SK-N-DZ (cell line): ENCODE measurements at regions not wholly inside any gene's neighbourhood (a gene's known extent, or its start where the extent isn't known, plus 50 kb on each side); places are given as distances from the start of the nearest gene placed in this dataset.

Experiments used
- DNase-seq: peaks from one replicate; pipeline ENCODE4 v3.0.0-alpha.2; 2015; ENCODE audit warnings: low spot score

DNA sequence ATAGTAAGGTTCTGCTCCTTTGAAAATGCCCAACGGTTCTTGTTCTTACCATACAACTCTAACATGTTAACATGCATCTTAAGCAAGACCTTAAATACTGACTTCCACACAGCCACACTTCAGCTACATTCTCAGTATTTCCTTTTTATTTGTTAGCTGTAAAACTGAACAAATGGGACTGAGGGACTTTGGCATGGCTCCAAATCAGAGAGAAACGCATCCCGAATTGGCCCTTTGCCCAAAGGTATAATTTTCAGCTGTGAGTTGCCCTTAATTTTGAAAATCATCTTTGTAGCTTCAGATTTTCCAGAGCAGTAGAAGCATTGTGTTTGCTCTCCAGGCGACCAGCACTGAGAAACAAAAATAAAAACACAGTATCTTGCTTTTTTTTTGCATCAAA is 56.4 kb downstream of the NEUROD6 start:
- DNase-seq: no peak

GRCh38 chr7:31271641-31272405 is 68.7 kb downstream of the NEUROD6 start:
- no peak for DNase-seq

GRCh38 chr7:31267486-31267885 is 73.0 kb downstream of the NEUROD6 start:
- DNase-seq: no peak

DNA sequence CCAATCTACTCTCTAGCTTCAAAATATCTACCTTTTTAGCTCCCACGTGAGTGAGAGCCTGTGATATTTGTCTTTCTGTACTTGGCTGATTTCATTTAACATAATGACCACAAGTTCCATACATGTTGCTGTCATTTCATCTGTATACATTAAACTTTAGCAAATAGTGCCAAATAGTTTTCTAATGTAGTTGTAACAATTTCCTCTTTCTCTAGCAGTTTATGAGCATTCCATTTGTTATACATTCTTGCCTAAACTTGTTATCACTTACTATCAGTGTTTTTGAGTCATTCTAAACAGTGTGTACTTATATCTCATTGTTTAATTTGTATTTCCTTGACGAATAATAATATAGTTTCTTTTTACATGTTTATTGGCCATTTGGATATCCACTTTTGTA is 77.2 kb downstream of the NEUROD6 start:
- DNase-seq: no peak

GRCh38 chr7:31261341-31261740 is 79.2 kb downstream of the NEUROD6 start:
- DNase-seq: no peak

GRCh38 chr7:31260851-31261250 is 79.7 kb downstream of the NEUROD6 start:
- no peak for DNase-seq

DNA sequence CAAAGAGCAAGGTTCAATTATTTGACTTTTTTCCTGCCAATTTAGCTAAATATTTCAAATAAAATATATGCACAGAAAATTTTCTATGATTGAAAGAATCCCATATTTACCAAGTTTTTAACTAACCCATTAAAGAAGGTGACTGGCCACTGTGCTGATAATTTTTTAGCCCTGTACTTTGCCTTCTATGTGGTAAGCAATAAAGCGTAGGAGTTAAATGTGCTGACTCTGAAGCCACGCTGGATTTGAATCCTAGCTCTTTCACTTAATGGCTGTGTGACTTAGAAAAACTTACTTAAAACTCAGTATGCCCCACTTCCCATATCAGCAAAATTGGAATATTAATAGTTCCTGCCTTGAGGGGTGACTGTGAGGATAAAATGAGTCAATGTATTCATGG is 82.1 kb downstream of the NEUROD6 start:
- DNase-seq: no peak

GRCh38 chr7:31256506-31256905 is 84.0 kb downstream of the NEUROD6 start:
- DNase-seq: no peak

DNA sequence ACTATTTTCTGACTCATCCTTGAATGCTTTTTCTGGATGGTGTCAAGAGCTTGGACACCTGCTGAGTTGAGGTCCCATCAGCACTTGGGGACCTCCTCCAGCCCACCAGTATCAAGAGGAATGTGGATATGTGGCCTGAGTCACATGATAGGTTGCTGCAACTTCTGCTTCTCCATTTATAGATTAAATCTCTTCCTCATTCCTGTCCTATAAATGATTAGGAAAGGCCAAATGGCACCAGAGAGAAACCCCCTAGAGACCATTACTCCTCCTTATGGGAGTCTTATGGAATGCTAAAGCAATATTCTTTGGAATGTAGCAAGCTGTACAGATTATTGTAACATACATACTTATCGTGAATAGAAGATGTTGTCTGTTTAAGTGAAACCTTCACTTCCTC is 85.6 kb downstream of the NEUROD6 start:
- DNase-seq: no peak

GRCh38 chr7:31253532-31253931 is 87.0 kb downstream of the NEUROD6 start:
- no peak for DNase-seq

- DNase-seq: no peak
Measured at GRCh38 chr7:31251441-31251840, 89.1 kb downstream of the NEUROD6 start.

GRCh38 chr7:31249671-31250070 is 90.9 kb downstream of the NEUROD6 start:
- DNase-seq: no peak

GRCh38 chr7:31236868-31237267 is 103.7 kb downstream of the NEUROD6 start:
- DNase-seq: no peak

GRCh38 chr7:31234836-31235605 is 105.5 kb downstream of the NEUROD6 start:
- DNase-seq: no peak

GRCh38 chr7:31228957-31229356 is 111.6 kb downstream of the NEUROD6 start:
- DNase-seq: no peak

- no peak for DNase-seq
Measured at GRCh38 chr7:31214751-31215150, 125.8 kb downstream of the NEUROD6 start.

DNA sequence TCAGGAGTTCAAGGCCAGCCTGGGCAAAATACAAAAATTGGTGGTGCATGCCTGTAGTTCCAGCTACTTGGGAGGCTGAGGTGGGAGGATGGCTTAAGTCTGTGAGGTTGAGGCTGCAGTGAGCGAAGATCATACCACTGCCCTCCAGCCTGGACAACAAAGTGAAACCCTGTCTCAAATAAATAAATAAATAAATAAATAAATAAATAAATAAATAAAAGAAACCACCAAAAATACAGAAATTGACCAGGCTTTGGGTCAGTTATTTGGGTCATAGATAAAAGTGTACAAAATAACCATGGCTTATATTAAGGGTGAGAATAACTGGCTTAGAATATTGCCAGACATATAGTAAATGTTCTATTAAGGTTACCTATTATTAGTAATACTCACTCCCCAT is 129.2 kb downstream of the NEUROD6 start:
- no peak for DNase-seq

- DNase-seq: no peak
Measured at GRCh38 chr7:31204071-31204470, 136.5 kb downstream of the NEUROD6 start.

DNA sequence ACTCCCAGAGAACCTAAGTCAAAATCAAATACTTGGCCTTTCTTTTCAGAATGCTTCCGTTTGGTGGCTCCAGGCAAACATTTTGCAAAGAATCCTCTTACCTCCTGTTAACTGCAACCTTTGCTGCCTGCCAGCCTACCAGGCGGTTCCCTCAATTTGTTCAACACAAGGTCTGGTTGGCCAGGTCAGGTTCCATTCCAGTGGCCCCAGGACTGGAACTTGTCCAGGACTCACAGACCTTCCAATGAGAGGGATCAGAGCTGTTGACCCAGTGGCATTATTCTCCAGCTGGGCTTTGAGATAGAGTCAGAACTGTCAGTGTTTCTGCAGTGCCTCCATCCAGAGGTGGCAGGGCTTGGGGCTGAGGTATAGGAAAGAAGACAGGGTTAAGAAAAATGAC is 137.0 kb downstream of the NEUROD6 start:
- no peak for DNase-seq

DNA sequence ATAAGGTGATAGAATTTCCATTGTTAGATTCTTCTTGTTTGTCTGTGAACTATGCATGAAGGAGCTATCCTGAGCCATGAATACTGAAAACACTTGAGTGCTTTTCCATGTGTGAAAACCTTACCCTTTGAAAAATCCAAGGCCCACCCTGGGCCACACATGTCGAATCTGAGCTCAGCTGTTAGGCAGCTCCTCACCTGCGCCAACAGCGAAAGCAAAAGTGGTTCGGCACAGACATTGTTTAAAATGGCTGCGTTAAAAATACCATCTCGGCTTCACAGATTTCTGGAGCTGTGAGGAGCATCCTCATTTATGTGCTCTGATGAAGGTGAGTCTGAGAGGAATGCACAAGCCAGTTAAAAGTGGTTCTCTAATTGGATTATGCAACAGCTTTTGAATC is 137.7 kb downstream of the NEUROD6 start:
- no peak for DNase-seq

GRCh38 chr7:31192986-31193385 is 140.9 kb downstream of the ADCYAP1R1 start:
- peak; percentile 56 for DNase-seq

DNA sequence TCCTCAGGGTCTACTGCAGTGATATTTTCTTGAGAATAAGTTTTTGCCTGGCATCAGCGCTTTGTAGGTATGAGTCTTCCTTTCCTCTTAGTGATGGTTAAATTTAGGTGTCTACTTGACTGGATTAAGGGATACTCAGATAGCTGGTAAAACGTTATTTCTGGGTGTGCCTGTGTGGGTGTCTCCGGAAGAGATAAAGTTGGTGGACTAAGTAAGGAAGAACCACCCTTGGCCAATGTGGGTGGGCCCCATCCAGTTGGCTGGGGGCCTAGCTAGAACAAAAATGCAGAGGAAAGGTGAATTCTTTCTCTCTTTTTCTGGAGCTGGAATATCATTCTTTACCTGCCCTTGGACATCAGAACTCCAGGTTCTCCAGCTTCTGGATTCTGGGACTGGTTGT is 138.8 kb downstream of the ADCYAP1R1 start:
- no peak for DNase-seq

DNA sequence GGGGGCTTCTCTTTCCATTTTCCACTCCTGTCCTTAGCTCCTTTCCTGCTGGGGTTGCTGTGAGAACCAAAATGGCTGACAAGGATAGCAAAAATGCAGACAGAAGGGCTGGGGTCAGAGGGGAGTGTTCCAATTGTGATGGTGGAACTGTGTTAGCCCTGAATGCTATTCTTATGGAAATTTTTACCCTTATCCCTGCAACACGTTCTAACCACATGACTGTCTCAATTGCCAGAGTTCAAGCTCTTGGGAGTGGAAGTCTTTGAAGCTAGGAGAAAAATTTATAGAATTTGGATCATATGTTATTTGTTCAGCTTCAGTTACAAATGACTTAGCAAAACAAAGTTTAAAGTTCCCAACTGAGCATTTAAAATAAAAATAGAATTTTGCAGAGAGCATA is 134.1 kb downstream of the ADCYAP1R1 start:
- no peak for DNase-seq
